HEK293 (cell line): ENCODE measurements at regions not wholly inside any gene's neighbourhood (a gene's known extent, or its start where the extent isn't known, plus 50 kb on each side); places are given as distances from the start of the nearest gene placed in this dataset.

Source experiments
- ATF2 ChIP-seq: fragments of 450-650 bp; formaldehyde crosslinking; IDR thresholded peaks from 2 replicates; pipeline ENCODE4 v1.5.1; 2016; ENCODE audit warnings: missing biosample characterization, missing genetic modification characterization, low read depth
- CTCF ChIP-seq: fragments of 450-650 bp; formaldehyde crosslinking; IDR thresholded peaks from 2 replicates; pipeline ENCODE4 v1.5.1; 2016; ENCODE audit warnings: missing biosample characterization, missing genetic modification characterization
- HIC1 ChIP-seq: fragments of 450-650 bp; formaldehyde crosslinking; IDR thresholded peaks from 2 replicates; pipeline ENCODE4 v1.5.1; 2016; ENCODE audit warnings: missing biosample characterization, missing genetic modification characterization
- RBAK ChIP-seq: fragments of 450-650 bp; formaldehyde crosslinking; IDR thresholded peaks from 2 replicates; pipeline ENCODE4 v1.5.1; 2016; ENCODE audit warnings: missing biosample characterization, missing genetic modification characterization
- ZBTB1 ChIP-seq: fragments of 450-650 bp; formaldehyde crosslinking; IDR thresholded peaks from 2 replicates; pipeline ENCODE4 v1.5.1; 2016; ENCODE audit warnings: missing biosample characterization, missing genetic modification characterization
- ZBTB21 ChIP-seq: fragments of 450-650 bp; formaldehyde crosslinking; IDR thresholded peaks from 2 replicates; pipeline ENCODE4 v1.5.1; 2017; ENCODE audit warnings: missing biosample characterization, missing genetic modification characterization
- ZBTB7A ChIP-seq: fragments of 450-650 bp; formaldehyde crosslinking; IDR thresholded peaks from 2 replicates; pipeline ENCODE4 v1.5.1; 2016; ENCODE audit warnings: low read depth, missing biosample characterization, missing genetic modification characterization
- ZNF10 ChIP-seq: fragments of 450-650 bp; formaldehyde crosslinking; IDR thresholded peaks from 2 replicates; pipeline ENCODE4 v1.5.1; 2017; ENCODE audit warnings: missing biosample characterization, missing genetic modification characterization
- ZNF335 ChIP-seq: fragments of 450-650 bp; formaldehyde crosslinking; conservative IDR thresholded peaks from 2 replicates; pipeline ENCODE4 v1.5.1; 2016; ENCODE audit warnings: missing biosample characterization, missing genetic modification characterization
- ZNF391 ChIP-seq: fragments of 450-650 bp; formaldehyde crosslinking; IDR thresholded peaks from 2 replicates; pipeline ENCODE4 v1.5.1; 2016; ENCODE audit warnings: low read depth, missing biosample characterization, missing genetic modification characterization, borderline replicate concordance
- ZNF530 ChIP-seq: fragments of 450-650 bp; formaldehyde crosslinking; IDR thresholded peaks from 2 replicates; pipeline ENCODE4 v1.5.1; 2016; ENCODE audit warnings: low read depth, missing biosample characterization, missing genetic modification characterization
- ZNF639 ChIP-seq: fragments of 450-650 bp; formaldehyde crosslinking; IDR thresholded peaks from 2 replicates; pipeline ENCODE4 v1.5.1; 2016; ENCODE audit warnings: missing biosample characterization, missing genetic modification characterization
- ZNF747 ChIP-seq: fragments of 450-650 bp; formaldehyde crosslinking; IDR thresholded peaks from 2 replicates; pipeline ENCODE4 v1.5.1; 2016; ENCODE audit warnings: missing biosample characterization, missing genetic modification characterization
- ZNF843 ChIP-seq: fragments of 450-650 bp; formaldehyde crosslinking; IDR thresholded peaks from 2 replicates; pipeline ENCODE4 v1.5.1; 2016; ENCODE audit warnings: missing biosample characterization, missing genetic modification characterization

GRCh38 chr4:123996718-123997510 lies 600.3 kb downstream of the SPRY1 start:
- TF ChIP-seq ZNF843 (tag by site-specific recombination), result no peak
- TF ChIP-seq ZBTB7A, result no peak
- no peak for TF ChIP-seq ZNF335
- TF ChIP-seq CTCF (tag by site-specific recombination), result no peak
- no peak for TF ChIP-seq RBAK
- no peak for TF ChIP-seq ZBTB1 (tag by site-specific recombination)
- TF ChIP-seq HIC1 (tag by site-specific recombination), result no peak
- TF ChIP-seq ZNF639 (tag by site-specific recombination), result no peak
- TF ChIP-seq ZBTB21 (tag by site-specific recombination), result no peak
- TF ChIP-seq ATF2 (tag by site-specific recombination), result no peak
- no peak for TF ChIP-seq ZNF530 (tag by site-specific recombination)
- no peak for TF ChIP-seq ZNF10 (tag by site-specific recombination)
- TF ChIP-seq ZNF391 (tag by site-specific recombination), result no peak
- TF ChIP-seq ZNF747 (tag by site-specific recombination), result no peak
